GM23338 (cell line): ENCODE measurements at regions not wholly inside any gene's neighbourhood (a gene's known extent, or its start where the extent isn't known, plus 50 kb on each side); places are given as distances from the start of the nearest gene placed in this dataset.

Experiments
- ATAC-seq: fragments of 200-7000 bp; cut with Tn5 transposase; 3 replicates; pipeline ENCODE4 v1.9.1; 2020
- DNase-seq: peaks from one replicate; pipeline ENCODE4 v3.0.0-alpha.2; 2015; ENCODE audit warnings: low spot score
- H2AFZ ChIP-seq: fragments of 200-600 bp; sonication (generic); 2 replicates; pipeline ENCODE4 v1.8.0; 2016; ENCODE audit warnings: antibody characterized with exemption, mild to moderate bottlenecking, moderate library complexity
- H3F3A ChIP-seq: fragments of 200-600 bp; sonication (generic); replicated peaks from 2 replicates; pipeline ENCODE4 v1.8.0; 2017; ENCODE audit warnings: antibody characterized with exemption, mixed run types, low read depth
- H3K27ac ChIP-seq: fragments of 200-600 bp; sonication (generic); 2 replicates; pipeline ENCODE4 v1.6.1; 2016; ENCODE audit warnings: low read depth
- H3K27me3 ChIP-seq: fragments of 200-600 bp; sonication (generic); 2 replicates; pipeline ENCODE4 v1.8.0; 2016; ENCODE audit warnings: mild to moderate bottlenecking, mixed run types, moderate library complexity; ENCODE audit not compliant: insufficient read depth
- H3K36me3 ChIP-seq: fragments of 200-600 bp; sonication (generic); 2 replicates; pipeline ENCODE4 v1.8.0; 2016; ENCODE audit warnings: mild to moderate bottlenecking; ENCODE audit not compliant: insufficient read depth
- H3K4me1 ChIP-seq: fragments of 200-600 bp; sonication (generic); 2 replicates; pipeline ENCODE4 v1.8.0; 2016; ENCODE audit warnings: mild to moderate bottlenecking, moderate library complexity; ENCODE audit not compliant: insufficient read depth
- H3K4me2 ChIP-seq: fragments of 200-600 bp; sonication (generic); 2 replicates; pipeline ENCODE4 v1.7.1; 2017; ENCODE audit warnings: mixed run types
- H3K4me3 ChIP-seq: fragments of 200-600 bp; sonication (generic); 2 replicates; pipeline ENCODE4 v1.6.1; 2016; ENCODE audit warnings: mixed run types
- H3K79me2 ChIP-seq: fragments of 200-600 bp; sonication (generic); replicated peaks from 2 replicates; pipeline ENCODE4 v1.8.0; 2017; ENCODE audit warnings: mild to moderate bottlenecking; ENCODE audit not compliant: insufficient read depth
- H3K9me2 ChIP-seq: fragments of 200-600 bp; sonication (generic); 2 replicates; pipeline ENCODE4 v1.8.0; 2017; ENCODE audit not compliant: insufficient read depth
- H4K20me1 ChIP-seq: fragments of 200-600 bp; sonication (generic); replicated peaks from 2 replicates; pipeline ENCODE4 v1.8.0; 2017; ENCODE audit warnings: mild to moderate bottlenecking; ENCODE audit not compliant: insufficient read depth
- H3K27ac Mint-ChIP-seq: 2 replicates; pipeline ENCODE4 v1.8.0; 2020; ENCODE audit warnings: inconsistent platforms, mild to moderate bottlenecking, moderate library complexity, mixed read lengths
- H3K27me3 Mint-ChIP-seq: 3 replicates; pipeline ENCODE4 v1.8.0; 2022; ENCODE audit warnings: low read depth, mild to moderate bottlenecking, moderate library complexity, mixed read lengths, inconsistent platforms; ENCODE audit not compliant: insufficient read depth, poor library complexity
- H3K36me3 Mint-ChIP-seq: 3 replicates; pipeline ENCODE4 v1.8.0; 2021; ENCODE audit warnings: low read depth, mild to moderate bottlenecking, inconsistent platforms, moderate library complexity, mixed read lengths
- H3K4me1 Mint-ChIP-seq: 3 replicates; pipeline ENCODE4 v1.8.0; 2020; ENCODE audit warnings: mild to moderate bottlenecking, inconsistent platforms, mixed read lengths
- H3K4me3 Mint-ChIP-seq: 3 replicates; pipeline ENCODE4 v1.8.0; 2021; ENCODE audit warnings: moderate library complexity, mild to moderate bottlenecking, inconsistent platforms, mixed read lengths
- H3K9me3 Mint-ChIP-seq: 3 replicates; pipeline ENCODE4 v1.8.0; 2020; ENCODE audit warnings: moderate library complexity, mild to moderate bottlenecking, inconsistent platforms, mixed read lengths
- CREB1 ChIP-seq: fragments of 250-450 bp; sonication (Bioruptor Pico); IDR thresholded peaks from 2 replicates; pipeline ENCODE4 v1.5.0; 2020; ENCODE audit warnings: low read depth, mild to moderate bottlenecking, moderate library complexity
- ETS1 ChIP-seq: IDR thresholded peaks from 2 replicates; pipeline ENCODE4 v1.6.1; 2016; ENCODE audit warnings: antibody characterized with exemption
- EZH2 ChIP-seq: fragments of 200-600 bp; sonication (generic); IDR thresholded peaks from one replicate; pipeline ENCODE4 v1.8.0; 2017; ENCODE audit warnings: antibody characterized with exemption, mild to moderate bottlenecking, low read depth; ENCODE audit not compliant: unreplicated experiment
- EZH2phosphoT487 ChIP-seq: fragments of 200-600 bp; sonication (generic); IDR thresholded peaks from one replicate; pipeline ENCODE4 v1.8.1; 2018; ENCODE audit warnings: antibody characterized with exemption; ENCODE audit not compliant: unreplicated experiment
- JUNB ChIP-seq: IDR thresholded peaks from one replicate; pipeline ENCODE4 v1.6.1; 2016; ENCODE audit warnings: antibody characterized with exemption; ENCODE audit not compliant: unreplicated experiment
- NANOG ChIP-seq: IDR thresholded peaks from 2 replicates; pipeline ENCODE4 v1.6.1; 2016; ENCODE audit warnings: antibody characterized with exemption, borderline replicate concordance
- POLR2AphosphoS5 ChIP-seq: IDR thresholded peaks from 2 replicates; pipeline ENCODE4 v1.6.1; 2016; ENCODE audit warnings: antibody characterized with exemption, low read depth
- REST ChIP-seq: IDR thresholded peaks from one replicate; pipeline ENCODE4 v1.6.1; 2018; ENCODE audit warnings: antibody characterized with exemption; ENCODE audit not compliant: unreplicated experiment
- STAT1 ChIP-seq: IDR thresholded peaks from one replicate; pipeline ENCODE4 v1.6.1; 2016; ENCODE audit warnings: antibody characterized with exemption; ENCODE audit not compliant: unreplicated experiment
- ZNF114 ChIP-seq: fragments of 250-450 bp; sonication (Bioruptor Pico); IDR thresholded peaks from 2 replicates; pipeline ENCODE4 v1.5.0; 2020; ENCODE audit warnings: mild to moderate bottlenecking, moderate library complexity
- ZNF331 ChIP-seq: fragments of 250-450 bp; sonication (Bioruptor Pico); IDR thresholded peaks from 2 replicates; pipeline ENCODE4 v1.5.0; 2020; ENCODE audit warnings: low read depth, mild to moderate bottlenecking, moderate library complexity
- ZNF462 ChIP-seq: fragments of 250-450 bp; sonication (Bioruptor Pico); IDR thresholded peaks from 2 replicates; pipeline ENCODE4 v1.5.0; 2020; ENCODE audit warnings: mild to moderate bottlenecking, moderate library complexity

- H3K27ac ChIP-seq, result no peak overlapping the region
- H3K4me1 ChIP-seq, result no peaks in the 10 kb centered on the region
- ATAC-seq (no peak), DNase-seq (no peak)
- no peaks in the 10 kb centered on the region for H3K36me3 ChIP-seq
- Mint-ChIP-seq H3K4me1 (0 out of 3 replicates have a peak, but pooled peaks cover 2% of the 10 kb centered on the region), H3K36me3 (no peaks in the 10 kb centered on the region), H3K27ac (no peak overlapping the region), H3K9me3 (no peaks in the 10 kb centered on the region), H3K27me3 (no peaks in the 10 kb centered on the region), H3K4me3 (no peak overlapping the region)
- TF ChIP-seq ZNF114 (CRISPR knock-in tag), result no peak
- TF ChIP-seq JUNB, result no peak
- H4K20me1 ChIP-seq, result no peaks in the 10 kb centered on the region
- H3K27me3 ChIP-seq, result no peaks in the 10 kb centered on the region
- no peak overlapping the region for H3K4me3 ChIP-seq
- H2AFZ ChIP-seq, result no peak overlapping the region
- H3K4me2 ChIP-seq, result no peak overlapping the region
- H3K79me2 ChIP-seq, result no peaks in the 10 kb centered on the region
- H3F3A ChIP-seq, result no peaks in the 10 kb centered on the region
- no peaks in the 10 kb centered on the region for H3K9me2 ChIP-seq
These were observed 196.4 kb upstream of the CDH20 start for GRCh38 chr18:61136711-61137251.

- H3K36me3 ChIP-seq, result no peaks in the 10 kb centered on the region
- Mint-ChIP-seq H3K27ac (no peak overlapping the region), H3K4me1 (no peaks in the 10 kb centered on the region), H3K9me3 (peaks cover 7% of the 10 kb centered on the region; the same call in 1 of the 3 replicates), H3K4me3 (no peak overlapping the region), H3K27me3 (no peaks in the 10 kb centered on the region), H3K36me3 (no peaks in the 10 kb centered on the region)
- H3K4me2 ChIP-seq, result no peak overlapping the region
- no peak overlapping the region for H3K27ac ChIP-seq
- no peaks in the 10 kb centered on the region for H3K79me2 ChIP-seq
- H2AFZ ChIP-seq, result no peak overlapping the region
- DNase-seq, result no peak
- ATAC-seq, result no peak
- H3K9me2 ChIP-seq, result no peaks in the 10 kb centered on the region
- no peak overlapping the region for H3K4me3 ChIP-seq
- H4K20me1 ChIP-seq, result no peaks in the 10 kb centered on the region
- H3K4me1 ChIP-seq, result no peaks in the 10 kb centered on the region
- no peaks in the 10 kb centered on the region for H3F3A ChIP-seq
- H3K27me3 ChIP-seq, result no peaks in the 10 kb centered on the region
- TF ChIP-seq ZNF114 (CRISPR knock-in tag), result no peak
- TF ChIP-seq EZH2phosphoT487, result no peak
- no peak for TF ChIP-seq REST
- no peak for TF ChIP-seq NANOG
- no peak for TF ChIP-seq EZH2
- TF ChIP-seq POLR2AphosphoS5, result no peak
- no peak for TF ChIP-seq ZNF331 (CRISPR knock-in tag)
- TF ChIP-seq STAT1, result no peak
- no peak for TF ChIP-seq CREB1 (CRISPR knock-in tag)
- no peak for TF ChIP-seq ETS1
- TF ChIP-seq ZNF462, result no peak
- TF ChIP-seq JUNB, result no peak
These were observed 191.5 kb upstream of the CDH20 start for GRCh38 chr18:61141691-61142090.
